ENCODE measurements at regions not wholly inside any gene's neighbourhood (a gene's known extent, or its start where the extent isn't known, plus 50 kb on each side); places are given as distances from the start of the nearest gene placed in this dataset.

DNA sequence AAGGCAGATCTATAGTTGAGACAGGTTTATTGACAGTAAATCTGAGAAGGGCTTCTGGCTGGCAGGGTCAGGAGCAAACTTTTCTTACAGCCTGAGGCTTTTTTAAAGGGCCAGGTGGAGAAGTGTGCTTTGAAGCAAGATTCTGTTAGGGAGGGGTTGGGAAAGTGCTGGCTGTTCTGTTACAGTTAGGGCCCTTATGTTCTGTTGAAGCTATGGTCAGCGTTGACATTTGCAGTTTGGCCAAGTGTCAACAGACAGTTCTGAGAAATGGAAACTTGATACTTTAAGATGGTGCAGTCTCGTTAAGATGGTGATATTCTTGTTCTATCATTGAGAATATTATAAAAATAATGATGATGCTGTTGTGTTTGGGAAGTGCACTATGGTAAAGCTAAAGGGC, 154.2 kb downstream of the RDH14 start:
- ChIA-PET CTCF (interaction anchor here (10.0 kb wide), 1 partner anchor 19 kb away, joined by 65 read pairs; no protein-coding TSS in a partner anchor), POLR2A (no interaction called here)
- H3K27ac ChIP-seq (ENCODE audit: extremely low read depth, low read depth, low read length): no peak overlapping the region
- no peaks in the 10 kb centered on the region for H3K9me3 ChIP-seq (ENCODE audit: control insufficient read depth, insufficient read depth, low read depth, low read length)
- H3K4me1 ChIP-seq (ENCODE audit: control insufficient read depth, insufficient read depth, low read length): no peaks in the 10 kb centered on the region
- no peaks in the 10 kb centered on the region for H3K36me3 ChIP-seq (ENCODE audit: control insufficient read depth in 2 of 2, insufficient read depth in 1 of 2, low read length in 2 of 2)
- TF ChIP-seq ZXDB (tag by site-specific recombination; IDR thresholded peaks at IDR 0.05) (no peak), IKZF3 (tag by site-specific recombination; IDR thresholded peaks at IDR 0.05) (no peak), ZNF776 (tag by site-specific recombination; IDR thresholded peaks at IDR 0.05; ENCODE audit: borderline replicate concordance) (no peak), ZBTB20 (tag by site-specific recombination; IDR thresholded peaks at IDR 0.05) (no peak), MZF1 (tag by site-specific recombination; IDR thresholded peaks at IDR 0.05; ENCODE audit: borderline replicate concordance) (no peak), ZNF174 (tag by site-specific recombination; IDR thresholded peaks at IDR 0.05) (no peak), ZNF792 (tag by site-specific recombination; IDR thresholded peaks at IDR 0.05) (no peak), BCL11B (tag by site-specific recombination; IDR thresholded peaks at IDR 0.05; ENCODE audit: low read depth) (no peak), ZNF426 (tag by site-specific recombination; IDR thresholded peaks at IDR 0.05) (no peak), PRDM6 (tag by site-specific recombination; IDR thresholded peaks at IDR 0.05) (no peak), MEIS1 (CRISPR knock-in tag; IDR thresholded peaks at IDR 0.05; ENCODE audit: borderline replicate concordance) (no peak), RBAK (tag by site-specific recombination; IDR thresholded peaks at IDR 0.05) (no peak), CTCF (tag by site-specific recombination; IDR thresholded peaks at IDR 0.05) (no peak), ZNF791 (tag by site-specific recombination; IDR thresholded peaks at IDR 0.05) (no peak), ZNF585B (tag by site-specific recombination; IDR thresholded peaks at IDR 0.05) (no peak), ZNF302 (tag by site-specific recombination; IDR thresholded peaks at IDR 0.05; ENCODE audit: low read depth) (no peak), ZBTB48 (tag by site-specific recombination; IDR thresholded peaks at IDR 0.05) (no peak)
- no peak overlapping the region for H3K4me3 ChIP-seq (ENCODE audit: low read depth, low read length)

GRCh38 chr2:18404708-18405107, 155.7 kb downstream of the RDH14 start:
- ChIA-PET CTCF (interaction anchor here (0.5 to 10.0 kb wide), 18 partner anchors 8 to 522 kb away, joined by 3 to 65 read pairs (median 4); partner anchors contain the start of gene NT5C1B), POLR2A (no interaction called here)
- no peak overlapping the region for H3K27ac ChIP-seq (ENCODE audit: extremely low read depth, low read depth, low read length)

DNA sequence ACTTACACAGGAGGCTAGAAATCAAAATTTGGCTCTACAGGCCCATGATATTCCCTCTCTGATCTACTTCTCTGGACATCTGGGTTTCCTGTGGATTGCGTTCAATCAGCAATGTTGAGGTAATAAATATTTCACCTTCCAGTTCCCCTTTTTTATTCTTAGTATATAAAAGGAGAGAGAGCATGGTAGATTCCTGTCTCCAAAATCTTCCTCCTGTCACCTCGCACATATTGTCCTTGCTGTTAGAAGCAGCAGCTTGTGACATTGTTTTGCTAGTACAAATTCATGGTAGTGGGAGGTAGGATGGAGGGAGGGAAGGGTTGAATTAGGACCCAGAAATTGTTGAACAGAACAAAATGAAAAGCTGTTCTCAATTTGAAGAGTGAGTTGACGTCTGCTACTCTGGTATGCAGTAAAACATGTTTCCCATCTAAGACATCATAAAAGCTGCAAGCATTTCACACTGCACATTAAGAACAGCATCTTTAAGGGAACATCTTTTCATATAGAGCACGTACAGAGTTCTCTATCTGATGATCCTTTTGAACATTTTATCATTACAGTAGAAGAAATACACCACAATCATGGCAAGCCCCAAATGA, 156.4 kb downstream of the RDH14 start:
- POLR2A ChIA-PET: no interaction called here
- no peaks in the 10 kb centered on the region for H3K9me3 ChIP-seq (ENCODE audit: control insufficient read depth, insufficient read depth, low read depth, low read length)
- CTCF ChIA-PET: interaction anchor here (0.5 to 10.0 kb wide), 15 partner anchors 9 to 427 kb away, joined by 3 to 65 read pairs (median 4); no protein-coding TSS in a partner anchor

More at GRCh38 chr2:18404708-18405107, 155.7 kb downstream of the RDH14 start:
- H3K4me3 ChIP-seq (ENCODE audit: low read depth, low read length): no peak overlapping the region
- H3K4me1 ChIP-seq (ENCODE audit: control insufficient read depth, insufficient read depth, low read length): no peaks in the 10 kb centered on the region
- H3K9me3 ChIP-seq (ENCODE audit: control insufficient read depth, insufficient read depth, low read depth, low read length): no peaks in the 10 kb centered on the region
- H3K36me3 ChIP-seq (ENCODE audit: control insufficient read depth in 2 of 2, insufficient read depth in 1 of 2, low read length in 2 of 2): no peaks in the 10 kb centered on the region
- no peak for TF ChIP-seq REPIN1 (tag by site-specific recombination; IDR thresholded peaks at IDR 0.05; ENCODE audit: low read depth)
- TF ChIP-seq ZNF747 (tag by site-specific recombination; IDR thresholded peaks at IDR 0.05): no peak
- no peak for TF ChIP-seq GLI4 (tag by site-specific recombination; IDR thresholded peaks at IDR 0.05)
- TF ChIP-seq ZNF654 (tag by site-specific recombination; IDR thresholded peaks at IDR 0.05; ENCODE audit: low read depth): 0 out of 2 replicates have a peak, but pooled peaks have one; percentile 11

More for the DNA sequence above, 156.4 kb downstream of the RDH14 start:
- Histone ChIP-seq H3K27ac (ENCODE audit: extremely low read depth, low read depth, low read length) (no peak overlapping the region), H3K4me3 (ENCODE audit: low read depth, low read length) (no peak overlapping the region), H3K4me1 (ENCODE audit: control insufficient read depth, insufficient read depth, low read length) (no peaks in the 10 kb centered on the region), H3K36me3 (ENCODE audit: control insufficient read depth in 2 of 2, insufficient read depth in 1 of 2, low read length in 2 of 2) (no peaks in the 10 kb centered on the region)
- TF ChIP-seq ZBTB10 (tag by site-specific recombination; IDR thresholded peaks at IDR 0.05) (no peak), ZNF561 (tag by site-specific recombination; IDR thresholded peaks at IDR 0.05; ENCODE audit: borderline replicate concordance) (no peak), ZNF560 (tag by site-specific recombination; IDR thresholded peaks at IDR 0.05; ENCODE audit: borderline replicate concordance) (no peak), ZNF362 (tag by site-specific recombination; IDR thresholded peaks at IDR 0.05) (no peak), ZNF658 (tag by site-specific recombination; IDR thresholded peaks at IDR 0.05) (no peak)

Data from HEK293 (cell line).